Activated CD4-positive, alpha-beta T cell treated with anti-CD3 and anti-CD28 coated beads for 36 hours (primary cell): ENCODE measurements at regions not wholly inside any gene's neighbourhood (a gene's known extent, or its start where the extent isn't known, plus 50 kb on each side); places are given as distances from the start of the nearest gene placed in this dataset.

Experiments used
- ATAC-seq: fragments of 200-7000 bp; cut with Tn5 transposase; one replicate; pipeline ENCODE4 v1.10.0; 2021; ENCODE audit warnings: mild to moderate bottlenecking, moderate library complexity
- CTCF ChIA-PET: fragments of 350-600 bp; sonication (Branson Sonifier 250); formaldehyde crosslinking; loops from one replicate; lab custom pipeline; 2021; ENCODE audit warnings: antibody characterized with exemption; lab: Charles Lee
- POLR2A ChIA-PET: fragments of 350-600 bp; sonication (Branson Sonifier 250); formaldehyde crosslinking; loops from one replicate; lab custom pipeline; 2021; ENCODE audit warnings: antibody characterized with exemption, inconsistent platforms; lab: Charles Lee
- DNase-seq: peaks from one replicate; pipeline ENCODE4 v3.0.0-alpha.2; 2020
- H3K27ac Mint-ChIP-seq: one replicate; pipeline ENCODE4 v1.8.0; 2021; ENCODE audit warnings: mixed read lengths
- H3K27me3 Mint-ChIP-seq: one replicate; pipeline ENCODE4 v1.8.0; 2021; ENCODE audit warnings: mixed read lengths
- H3K36me3 Mint-ChIP-seq: one replicate; pipeline ENCODE4 v1.8.0; 2021; ENCODE audit warnings: low read depth, mixed read lengths
- H3K4me1 Mint-ChIP-seq: one replicate; pipeline ENCODE4 v1.8.0; 2021; ENCODE audit warnings: mixed read lengths
- H3K4me3 Mint-ChIP-seq: one replicate; pipeline ENCODE4 v1.8.0; 2021; ENCODE audit warnings: mild to moderate bottlenecking, moderate library complexity, mixed read lengths
- H3K9me3 Mint-ChIP-seq: one replicate; pipeline ENCODE4 v1.8.0; 2021; ENCODE audit warnings: low read depth, mixed read lengths
- intact Hi-C, 2 experiments: fragments of 100-400 bp; cut with DNase I in 1 of 2; cut with micrococcal nuclease in 1 of 2; formaldehyde crosslinking; loops; one replicate each; pipeline versions ENCODE4 v1.14.2 to v1.15.1; 2022 to 2024; cut with DNase I, micrococcal nuclease

DNA sequence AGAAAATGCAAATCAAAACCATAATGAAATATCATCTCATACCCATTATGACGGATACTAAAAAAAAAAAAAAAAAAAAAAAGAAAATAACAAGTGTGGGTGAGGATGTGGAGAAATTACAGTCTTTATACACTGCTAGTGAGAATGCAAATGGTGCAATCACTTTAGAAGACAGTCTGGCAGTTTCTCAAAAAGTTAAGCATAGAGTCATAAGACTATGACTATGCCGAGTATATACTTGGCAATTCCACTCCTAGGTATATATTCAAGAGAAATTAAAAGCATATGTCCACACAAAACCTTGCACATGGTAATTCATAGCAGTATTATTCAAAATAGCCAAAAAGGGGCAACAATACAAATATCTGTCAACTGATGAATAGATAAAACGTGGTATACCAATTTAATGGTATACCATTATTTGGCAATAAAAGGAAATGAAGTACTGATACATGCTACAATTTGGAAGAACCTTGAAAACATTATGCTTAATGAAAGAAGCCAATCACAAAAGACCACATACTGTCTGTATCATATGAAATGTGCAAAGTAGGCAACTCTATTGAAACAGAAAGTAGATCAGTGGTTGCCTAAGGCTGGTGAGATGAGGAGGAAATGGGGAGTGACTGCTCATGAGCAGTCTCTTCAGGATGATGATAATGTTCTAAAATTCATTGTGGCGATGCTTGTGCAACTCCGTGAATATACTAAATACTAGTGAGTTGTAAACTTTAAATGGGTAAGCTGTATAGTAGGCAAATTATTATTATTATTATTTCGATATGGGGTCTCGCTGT lies 90.1 kb upstream of the NANOS1 start:
- Mint-ChIP-seq H3K4me1 (no peaks in the 10 kb centered on the region), H3K27me3 (peaks cover 28% of the 10 kb centered on the region), H3K9me3 (no peaks in the 10 kb centered on the region), H3K4me3 (no peak overlapping the region), H3K27ac (no peak overlapping the region), H3K36me3 (no peaks in the 10 kb centered on the region)
- ATAC-seq = no peak
- intact Hi-C loops = no loop called here
- ChIA-PET CTCF (no interaction called here), POLR2A (no interaction called here)
- DNase-seq = no peak

DNA sequence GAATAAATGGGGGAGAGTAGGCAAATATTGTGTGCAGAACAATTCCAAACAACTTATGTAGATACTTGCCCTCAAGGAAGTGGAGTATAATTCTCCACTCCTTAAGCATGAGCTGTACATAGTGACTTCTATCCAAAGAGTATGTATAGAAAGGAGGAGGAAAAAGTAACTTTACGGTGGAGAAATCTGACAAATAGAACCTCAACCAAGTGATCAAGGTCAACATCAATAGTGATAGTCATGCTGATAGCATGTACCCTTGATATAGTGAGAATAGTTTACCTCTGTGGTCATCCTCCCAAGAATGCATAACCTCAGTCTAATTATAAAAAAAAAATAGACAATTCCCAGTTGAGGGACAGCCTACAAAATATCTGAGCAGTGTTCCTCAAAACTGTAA lies 89.1 kb upstream of the NANOS1 start:
- no peak for DNase-seq
- Mint-ChIP-seq H3K4me1 (no peaks in the 10 kb centered on the region), H3K9me3 (no peaks in the 10 kb centered on the region), H3K4me3 (no peak overlapping the region), H3K36me3 (no peaks in the 10 kb centered on the region), H3K27ac (no peak overlapping the region), H3K27me3 (peaks cover 23% of the 10 kb centered on the region)
- ATAC-seq = no peak
- ChIA-PET POLR2A (no interaction called here), CTCF (no interaction called here)
- intact Hi-C loops = no loop called here

DNA sequence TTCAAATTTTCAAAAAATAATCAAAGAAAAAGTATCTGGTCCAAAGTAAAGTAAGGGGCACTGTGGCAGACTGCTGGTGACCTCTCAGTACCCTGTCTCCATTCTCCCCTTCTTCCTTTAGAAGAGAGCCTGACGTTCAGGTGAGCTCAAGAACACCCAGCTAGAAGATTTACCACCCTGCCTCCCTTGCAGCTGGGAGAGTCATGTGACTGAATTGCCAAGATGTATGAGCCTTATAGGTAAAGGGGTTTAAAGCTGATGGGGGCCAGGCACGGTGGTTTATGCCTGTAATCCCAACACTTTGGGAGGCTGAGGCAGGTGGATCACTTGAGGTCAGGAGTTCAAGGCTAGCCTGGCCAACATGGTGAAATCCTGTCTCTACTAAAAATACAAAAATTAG lies 86.3 kb upstream of the NANOS1 start:
- Mint-ChIP-seq H3K27me3 (peaks cover 11% of the 10 kb centered on the region), H3K36me3 (no peaks in the 10 kb centered on the region), H3K9me3 (no peaks in the 10 kb centered on the region), H3K4me1 (no peaks in the 10 kb centered on the region), H3K27ac (no peak overlapping the region), H3K4me3 (no peak overlapping the region)
- no peak for ATAC-seq
- ChIA-PET CTCF (interaction anchor here (0.6 kb wide), 1 partner anchor 969 kb away, joined by 3 read pairs; no protein-coding TSS in a partner anchor), POLR2A (no interaction called here)
- intact Hi-C loops = no loop called here
- no peak for DNase-seq

DNA sequence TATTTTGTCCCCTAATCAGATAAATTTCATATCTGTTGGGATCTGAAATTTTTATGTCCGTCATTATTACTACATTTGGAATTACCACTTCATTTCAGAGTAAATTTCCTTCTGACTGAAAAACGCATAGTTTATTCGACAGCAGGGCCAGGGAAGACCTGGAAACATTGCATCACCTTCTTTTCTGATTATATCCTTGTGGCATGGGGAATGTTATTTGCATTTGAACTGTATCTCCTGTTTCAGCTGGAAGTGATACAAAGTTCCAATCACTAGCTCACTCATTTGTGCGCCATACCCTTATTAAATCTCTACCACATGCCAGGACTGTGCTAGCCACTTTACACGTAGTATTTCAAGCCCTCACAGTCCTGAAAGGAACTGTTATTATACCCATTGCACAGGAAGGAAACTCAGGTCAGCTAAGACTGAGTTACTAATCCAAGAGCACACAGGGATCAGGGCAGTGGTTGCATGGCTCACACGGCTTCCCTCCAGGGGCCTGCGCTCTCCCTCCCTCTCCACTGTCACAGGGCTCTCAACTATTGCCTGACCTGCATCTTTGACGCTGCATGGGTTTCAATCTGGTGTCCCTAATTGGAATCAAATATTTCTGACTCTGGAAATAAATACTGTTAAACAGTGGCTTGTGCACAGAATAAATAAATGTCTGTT lies 84.4 kb upstream of the NANOS1 start:
- Mint-ChIP-seq H3K4me3 (no peak overlapping the region), H3K9me3 (no peaks in the 10 kb centered on the region), H3K36me3 (no peaks in the 10 kb centered on the region), H3K4me1 (no peaks in the 10 kb centered on the region), H3K27ac (no peak overlapping the region), H3K27me3 (peaks cover 10% of the 10 kb centered on the region)
- intact Hi-C loops = no loop called here
- DNase-seq (no peak), ATAC-seq (no peak)
- ChIA-PET CTCF (no interaction called here), POLR2A (no interaction called here)

DNA sequence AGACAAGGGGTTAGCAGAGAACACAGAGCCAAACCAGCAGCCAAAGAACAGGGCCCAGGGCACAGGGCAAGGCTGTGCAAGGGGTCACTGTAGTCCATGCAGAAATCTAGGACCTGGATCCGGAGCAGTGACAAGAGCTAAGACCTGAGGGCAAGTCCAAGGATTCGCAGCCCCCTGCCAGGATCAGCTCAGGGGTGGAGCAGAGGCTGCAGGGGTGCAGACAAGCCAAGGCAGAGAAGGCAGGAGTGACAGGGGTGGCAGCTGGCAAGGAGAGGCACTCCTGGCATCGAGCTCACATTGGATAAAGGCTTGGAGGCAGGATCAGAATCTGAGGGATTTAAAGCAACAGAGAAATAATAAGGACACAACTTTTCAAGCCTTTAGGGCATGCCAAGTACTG lies 80.7 kb upstream of the NANOS1 start:
- Mint-ChIP-seq H3K4me1 (no peaks in the 10 kb centered on the region), H3K4me3 (no peak overlapping the region), H3K9me3 (no peaks in the 10 kb centered on the region), H3K27ac (no peak overlapping the region), H3K27me3 (peaks cover 13% of the 10 kb centered on the region), H3K36me3 (no peaks in the 10 kb centered on the region)
- ChIA-PET POLR2A (no interaction called here), CTCF (interaction anchor here (0.7 kb wide), 1 partner anchor 10 kb away, joined by 4 read pairs; no protein-coding TSS in a partner anchor)
- ATAC-seq = no peak
- no peak for DNase-seq
- intact Hi-C loops = no loop called here

DNA sequence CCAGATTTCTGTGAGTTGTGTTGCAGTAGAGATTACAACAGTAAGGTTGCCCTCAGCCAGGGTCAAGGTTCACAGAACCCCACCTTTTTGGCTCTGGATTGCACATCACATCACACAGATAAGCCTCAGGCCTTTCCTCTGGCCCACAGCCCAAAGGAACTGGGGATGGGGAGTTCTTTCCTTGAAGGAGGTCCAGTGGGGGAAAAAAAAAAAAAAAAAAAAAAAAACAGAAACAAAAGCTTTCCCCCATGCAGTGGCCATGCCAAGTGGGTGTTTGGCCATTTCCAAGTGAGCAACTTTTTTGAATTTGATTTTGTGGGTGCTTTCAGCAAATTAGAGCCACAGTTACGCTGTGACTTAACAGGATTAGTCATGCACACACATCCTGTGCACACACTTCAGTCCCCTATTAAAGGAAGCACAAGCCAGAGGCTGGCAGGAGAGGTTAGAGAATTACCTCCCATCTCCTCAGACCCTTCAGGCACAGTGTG lies 79.3 kb upstream of the NANOS1 start:
- no peak for DNase-seq
- ChIA-PET CTCF (no interaction called here), POLR2A (no interaction called here)
- ATAC-seq = no peak
- no peak overlapping the region for H3K4me3 Mint-ChIP-seq
- intact Hi-C loops = no loop called here
- no peaks in the 10 kb centered on the region for H3K9me3 Mint-ChIP-seq
- no peaks in the 10 kb centered on the region for H3K36me3 Mint-ChIP-seq
- H3K27me3 Mint-ChIP-seq = peaks cover 11% of the 10 kb centered on the region
- no peak overlapping the region for H3K27ac Mint-ChIP-seq
- no peaks in the 10 kb centered on the region for H3K4me1 Mint-ChIP-seq

DNA sequence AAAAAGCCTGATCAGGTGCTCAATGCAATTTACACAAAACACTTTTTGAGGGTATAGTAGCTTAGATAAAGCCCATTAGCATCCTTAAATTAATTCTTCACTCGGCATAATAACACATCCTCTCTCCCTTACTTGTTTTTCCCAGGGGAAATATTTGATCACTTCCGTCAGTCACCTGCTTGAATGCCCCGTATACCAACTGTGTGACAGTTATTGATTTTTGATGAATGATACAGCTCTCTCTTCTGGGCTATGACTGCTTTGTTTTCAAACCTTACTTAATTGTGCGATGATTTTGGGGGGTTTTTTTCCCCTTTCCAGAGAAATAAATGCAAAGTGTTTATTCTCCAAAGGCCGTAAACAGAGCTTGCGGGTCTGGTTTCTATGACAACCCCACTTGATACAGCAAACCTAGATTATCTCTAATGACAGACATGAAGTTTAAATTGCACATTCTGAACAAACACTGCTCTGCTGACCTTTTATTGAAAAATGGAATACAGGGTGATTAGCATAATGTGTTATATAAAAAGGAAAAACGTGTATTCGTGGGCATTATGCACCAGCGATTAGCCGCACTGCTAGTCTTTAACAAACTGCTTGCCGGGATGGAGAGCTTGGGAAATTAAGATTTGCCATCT lies 78.4 kb upstream of the NANOS1 start:
- ChIA-PET CTCF (interaction anchor here (0.5 to 0.6 kb wide), 2 partner anchors 106 to 138 kb away, joined by 3 read pairs; no protein-coding TSS in a partner anchor), POLR2A (no interaction called here)
- Mint-ChIP-seq H3K27me3 (peaks cover 11% of the 10 kb centered on the region), H3K9me3 (no peaks in the 10 kb centered on the region), H3K4me1 (no peaks in the 10 kb centered on the region), H3K4me3 (no peak overlapping the region), H3K36me3 (no peaks in the 10 kb centered on the region), H3K27ac (no peak overlapping the region)
- no peak for DNase-seq
- no peak for ATAC-seq
- intact Hi-C loops = no loop called here

DNA sequence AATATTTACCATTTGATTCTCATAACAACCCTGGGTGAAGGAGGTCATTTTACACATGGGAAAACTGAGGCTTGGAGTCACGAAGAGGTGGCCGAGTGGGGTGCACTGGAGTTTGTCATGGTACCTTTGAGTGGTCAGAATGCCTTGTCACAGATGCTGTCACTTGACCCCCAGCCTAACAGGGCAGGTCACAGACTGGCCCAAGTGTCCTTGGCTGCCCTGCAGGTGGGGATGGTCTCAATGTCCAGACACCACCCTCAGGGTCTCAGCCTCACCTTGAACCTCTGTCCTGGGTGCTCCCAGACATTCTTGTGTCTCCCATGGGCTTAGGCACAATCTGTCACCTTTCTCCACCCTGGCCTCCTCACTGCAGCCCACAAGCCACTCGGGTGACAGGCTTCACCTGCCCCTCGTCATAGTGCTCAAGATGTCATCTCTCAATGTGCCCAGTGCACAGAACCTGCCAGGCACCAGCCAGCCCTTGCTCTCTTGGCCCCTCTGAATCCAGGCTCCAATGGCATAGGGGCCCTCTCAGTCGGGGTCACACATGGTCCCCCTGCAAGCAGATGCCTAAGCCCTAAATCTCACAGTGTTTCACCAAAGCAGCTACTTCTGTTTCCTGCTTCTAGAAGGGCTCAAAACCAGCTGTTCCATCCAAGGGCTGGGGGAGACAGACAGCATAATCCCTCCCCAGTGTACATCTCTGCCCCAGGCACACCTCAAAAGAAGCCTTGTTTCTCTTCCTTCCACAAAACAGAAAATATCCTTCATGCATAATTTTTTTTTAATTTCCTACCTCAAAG lies 76.8 kb upstream of the NANOS1 start:
- H3K27me3 Mint-ChIP-seq = peaks cover 10% of the 10 kb centered on the region
- intact Hi-C loops = no loop called here
- POLR2A ChIA-PET = no interaction called here
- CTCF ChIA-PET = no interaction called here
- no peak for ATAC-seq
- H3K4me1 Mint-ChIP-seq = no peaks in the 10 kb centered on the region
- no peaks in the 10 kb centered on the region for H3K36me3 Mint-ChIP-seq
- no peak overlapping the region for H3K27ac Mint-ChIP-seq
- DNase-seq = no peak
- H3K9me3 Mint-ChIP-seq = no peaks in the 10 kb centered on the region
- H3K4me3 Mint-ChIP-seq = no peak overlapping the region

DNA sequence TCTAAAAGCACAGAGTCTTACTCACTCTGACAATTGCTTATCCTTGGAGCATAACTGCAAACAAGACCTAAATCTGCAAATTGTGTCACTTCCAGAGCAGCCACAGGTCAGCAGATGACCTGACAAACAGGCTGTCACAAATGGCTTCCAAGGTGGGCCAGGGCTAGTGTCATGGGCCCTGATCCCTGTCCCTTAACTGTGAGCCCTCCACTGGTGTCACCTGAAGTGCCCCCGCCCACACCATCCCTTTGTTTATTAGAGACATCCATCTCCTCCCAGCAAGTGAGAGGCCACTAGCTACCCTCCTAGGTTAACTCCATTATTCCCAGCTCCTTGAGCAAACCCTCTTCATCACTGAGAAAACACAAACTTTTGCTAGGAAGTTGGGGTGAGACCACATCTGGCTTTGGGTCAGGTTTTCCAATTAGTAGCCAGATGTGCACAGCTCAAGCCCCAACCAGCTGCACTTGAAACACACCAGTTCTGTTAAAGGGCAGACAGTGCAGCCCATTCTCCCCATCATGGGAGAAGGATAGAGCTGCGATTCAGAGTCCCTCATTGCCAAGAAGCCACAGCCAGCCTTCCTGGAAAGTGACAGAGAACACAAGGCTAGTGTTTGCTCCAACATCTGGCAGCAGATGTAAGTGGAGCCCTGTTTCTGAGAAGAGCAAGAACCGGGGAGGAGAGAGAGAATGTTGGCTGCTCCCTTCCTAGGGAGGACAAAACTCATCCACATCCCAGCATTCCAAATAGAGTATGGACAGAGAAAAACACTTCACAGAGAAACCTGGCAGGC lies 75.7 kb upstream of the NANOS1 start:
- Mint-ChIP-seq H3K27ac (no peak overlapping the region), H3K36me3 (no peaks in the 10 kb centered on the region), H3K27me3 (peaks cover 8% of the 10 kb centered on the region), H3K4me3 (no peak overlapping the region), H3K4me1 (no peaks in the 10 kb centered on the region), H3K9me3 (no peaks in the 10 kb centered on the region)
- intact Hi-C loops = no loop called here
- no peak for ATAC-seq
- ChIA-PET CTCF (no interaction called here), POLR2A (no interaction called here)
- no peak for DNase-seq

DNA sequence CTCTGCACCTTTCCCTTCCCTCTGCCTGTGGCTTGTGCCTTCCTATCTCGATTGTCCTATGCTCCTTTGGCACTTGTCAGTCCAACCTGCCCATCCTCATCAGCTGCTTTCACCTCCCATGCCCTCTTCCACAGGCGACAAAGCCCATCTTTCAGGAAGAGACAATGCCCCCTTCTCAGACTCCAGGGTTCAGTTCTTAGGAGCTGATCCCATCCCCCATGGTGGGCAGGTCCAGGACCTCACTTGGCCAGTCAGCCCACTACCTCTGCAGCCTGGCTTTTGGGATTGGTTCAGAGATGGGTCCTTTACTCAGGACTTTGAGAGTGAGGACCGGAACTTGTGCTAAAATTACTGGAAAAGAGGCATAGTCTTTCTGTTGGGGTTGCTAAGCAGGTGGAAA lies 74.0 kb upstream of the NANOS1 start:
- Mint-ChIP-seq H3K27ac (no peak overlapping the region), H3K4me3 (no peak overlapping the region), H3K4me1 (no peaks in the 10 kb centered on the region), H3K9me3 (no peaks in the 10 kb centered on the region), H3K36me3 (no peaks in the 10 kb centered on the region), H3K27me3 (peaks cover 6% of the 10 kb centered on the region)
- DNase-seq (no peak), ATAC-seq (no peak)
- CTCF ChIA-PET = no interaction called here
- intact Hi-C loops = no loop called here
- POLR2A ChIA-PET = no interaction called here
